ENCODE measurements at regions not wholly inside any gene's neighbourhood (a gene's known extent, or its start where the extent isn't known, plus 50 kb on each side); places are given as distances from the start of the nearest gene placed in this dataset.

GRCh38 chr5:106202035-106202434 is 1468.7 kb downstream of the EFNA5 start:
- FAIRE-seq: no peak
- DNase-seq (ENCODE audit: low spot score in 2 of 2): no peak

DNA sequence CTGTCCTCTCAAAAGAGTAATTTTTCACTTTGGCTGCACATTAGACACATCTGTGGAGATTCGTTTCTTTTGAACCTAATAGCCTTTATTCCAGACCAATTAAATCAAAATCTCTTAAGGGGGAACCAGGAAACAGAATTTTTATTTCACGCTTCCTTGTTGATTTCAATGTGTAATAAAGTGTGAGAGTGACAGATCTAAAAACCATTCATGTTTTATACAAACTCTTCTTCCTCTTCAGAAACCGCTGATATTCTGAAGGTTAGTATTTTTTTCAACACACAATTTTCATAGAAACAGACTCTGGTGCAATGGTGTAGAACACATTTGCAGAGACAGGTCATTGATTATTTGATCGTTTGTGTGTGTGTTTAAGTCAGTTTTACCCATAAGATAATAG is 1469.8 kb downstream of the EFNA5 start:
- FAIRE-seq (no peak), DNase-seq (ENCODE audit: low spot score in 2 of 2) (no peak)

DNA sequence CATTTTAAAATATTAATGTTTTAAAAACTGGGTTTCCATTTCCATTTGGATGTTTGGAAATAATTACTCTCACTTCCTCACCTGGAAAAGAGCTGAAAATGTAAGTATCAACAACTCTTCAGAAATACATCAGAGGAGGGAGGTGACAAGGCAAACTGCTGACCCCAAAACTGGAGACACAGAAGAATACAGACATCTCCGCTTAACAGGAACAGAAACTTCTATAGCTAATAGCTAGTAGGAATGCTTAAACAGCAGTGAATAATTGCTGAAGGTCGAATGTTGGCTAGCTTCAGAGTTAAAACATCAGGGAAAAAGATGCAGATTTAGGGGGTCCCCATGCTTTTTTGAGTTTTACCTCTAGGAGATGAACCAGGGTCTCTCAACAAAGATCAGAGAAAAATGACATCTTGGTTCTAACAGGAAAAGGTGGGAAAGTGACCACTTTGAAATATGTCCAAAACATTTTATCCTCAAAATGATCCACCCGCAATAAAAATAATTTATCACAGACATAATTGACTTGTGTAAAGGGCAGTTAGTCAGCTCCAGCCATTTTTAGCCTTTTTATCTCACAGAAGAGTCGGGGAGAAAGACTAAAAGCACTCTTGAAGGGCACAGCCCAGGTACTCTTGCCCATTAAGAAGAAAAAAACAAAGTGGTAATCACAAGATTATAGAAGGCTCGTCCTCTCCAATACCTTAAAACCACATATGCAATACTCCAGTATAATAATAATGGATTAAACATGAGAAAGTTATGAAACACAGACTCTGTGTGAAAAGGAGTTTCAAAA is 1474.9 kb downstream of the EFNA5 start:
- no peak for DNase-seq (ENCODE audit: low spot score in 2 of 2)

DNA sequence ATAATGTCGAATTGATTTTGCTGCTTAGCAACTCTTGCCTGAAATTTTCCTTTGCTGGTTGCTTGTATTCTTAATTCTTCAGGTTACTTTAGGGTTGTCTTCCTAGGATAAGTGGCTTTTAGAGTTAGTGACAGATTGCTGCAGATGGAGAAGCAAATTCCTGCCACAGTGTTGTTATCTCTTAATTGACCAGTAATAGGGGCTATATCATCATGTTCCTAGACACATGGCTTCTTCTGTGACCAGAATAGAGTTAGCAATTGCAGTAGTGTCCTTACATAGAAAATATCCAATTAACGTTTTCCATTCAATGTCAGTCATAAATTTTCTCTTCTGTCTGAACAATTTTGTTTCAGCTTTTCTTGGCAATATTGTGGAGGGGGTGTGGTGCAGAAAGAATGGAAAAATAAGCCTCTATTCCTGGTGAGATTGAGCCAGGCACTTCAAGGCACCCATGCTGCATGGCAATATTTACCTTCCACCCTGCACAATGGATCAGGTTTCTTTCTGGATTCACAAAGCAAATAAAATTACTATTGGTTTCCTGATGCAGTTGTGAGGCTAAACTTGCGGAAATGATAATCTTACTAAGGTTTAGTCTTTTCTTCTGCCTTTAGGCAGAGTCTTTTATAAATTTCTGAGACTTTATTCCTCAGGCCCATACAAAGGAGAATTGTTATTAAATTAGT is 1481.5 kb downstream of the EFNA5 start:
- DNase-seq (ENCODE audit: low spot score in 2 of 2) (no peak), FAIRE-seq (no peak)

More for the DNA sequence above, 1474.9 kb downstream of the EFNA5 start:
- FAIRE-seq: no peak

- no peak for FAIRE-seq
Observed at GRCh38 chr5:106185661-106186081, 1485.1 kb downstream of the EFNA5 start.

DNA sequence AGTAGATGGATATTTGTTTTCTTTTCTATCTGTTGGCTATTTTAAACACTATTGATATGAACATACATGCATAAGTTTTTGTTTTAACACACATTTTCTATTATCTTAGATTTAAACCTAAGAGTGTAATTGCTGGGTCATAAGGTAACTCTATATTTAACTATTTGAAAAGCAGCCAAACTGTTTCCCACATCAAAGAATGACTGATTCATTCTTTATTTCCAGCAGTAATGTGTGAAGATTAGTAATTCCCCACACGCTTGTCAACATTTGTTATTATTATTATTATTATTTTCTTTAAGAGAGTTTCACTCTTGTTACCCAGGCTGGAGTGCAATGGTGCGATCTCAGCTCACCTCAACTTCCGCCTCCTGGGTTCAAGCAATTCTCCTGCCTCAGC is 1495.8 kb downstream of the EFNA5 start:
- FAIRE-seq (no peak), DNase-seq (ENCODE audit: low spot score in 2 of 2) (no peak)

More at GRCh38 chr5:106185661-106186081, 1485.1 kb downstream of the EFNA5 start:
- DNase-seq (ENCODE audit: low spot score in 2 of 2): no peak

GRCh38 chr5:106172681-106173532 is 1497.8 kb downstream of the EFNA5 start:
- no peak for FAIRE-seq

GRCh38 chr5:106171708-106172107 is 1499.0 kb downstream of the EFNA5 start:
- DNase-seq (ENCODE audit: low spot score in 2 of 2): no peak
- FAIRE-seq: no peak

More at GRCh38 chr5:106172681-106173532, 1497.8 kb downstream of the EFNA5 start:
- DNase-seq (ENCODE audit: low spot score in 2 of 2): no peak

- FAIRE-seq: no peak
- no peak for DNase-seq (ENCODE audit: low spot score in 2 of 2)
Observed at GRCh38 chr5:106171132-106171531, 1499.6 kb downstream of the EFNA5 start.

- DNase-seq (ENCODE audit: low spot score in 2 of 2) (no peak), FAIRE-seq (peak; percentile 8)
Observed at GRCh38 chr5:106167766-106168165, 1503.0 kb downstream of the EFNA5 start.

DNA sequence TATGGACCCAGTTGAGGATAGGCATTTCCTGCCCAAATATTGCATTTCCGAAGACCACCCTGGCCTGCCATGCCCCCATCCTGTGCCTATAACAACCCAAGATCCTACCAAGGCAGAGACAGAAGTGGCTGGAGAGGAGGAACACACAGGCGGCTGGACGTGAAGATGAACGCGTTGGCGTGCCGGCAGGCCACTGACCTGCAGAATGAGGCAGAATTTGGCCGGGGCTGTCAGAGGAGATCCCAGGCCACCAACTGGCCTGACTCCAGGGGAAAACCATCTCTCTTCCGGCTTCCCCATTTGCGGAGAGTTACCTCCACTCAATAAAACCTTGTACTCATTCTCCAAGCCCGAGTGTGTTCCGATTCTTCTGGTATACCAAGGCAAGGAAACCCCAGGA is 1507.5 kb downstream of the EFNA5 start:
- FAIRE-seq: no peak
- DNase-seq (ENCODE audit: low spot score in 2 of 2): no peak

GRCh38 chr5:106159616-106160015 is 1511.1 kb downstream of the EFNA5 start:
- no peak for FAIRE-seq

GRCh38 chr5:106154280-106154716 is 1516.4 kb downstream of the EFNA5 start:
- no peak for DNase-seq (ENCODE audit: low spot score in 2 of 2)

More at GRCh38 chr5:106159616-106160015, 1511.1 kb downstream of the EFNA5 start:
- no peak for DNase-seq (ENCODE audit: low spot score in 2 of 2)

GRCh38 chr5:106152569-106152968 is 1518.2 kb downstream of the EFNA5 start:
- no peak for FAIRE-seq

More at GRCh38 chr5:106154280-106154716, 1516.4 kb downstream of the EFNA5 start:
- FAIRE-seq: no peak

DNA sequence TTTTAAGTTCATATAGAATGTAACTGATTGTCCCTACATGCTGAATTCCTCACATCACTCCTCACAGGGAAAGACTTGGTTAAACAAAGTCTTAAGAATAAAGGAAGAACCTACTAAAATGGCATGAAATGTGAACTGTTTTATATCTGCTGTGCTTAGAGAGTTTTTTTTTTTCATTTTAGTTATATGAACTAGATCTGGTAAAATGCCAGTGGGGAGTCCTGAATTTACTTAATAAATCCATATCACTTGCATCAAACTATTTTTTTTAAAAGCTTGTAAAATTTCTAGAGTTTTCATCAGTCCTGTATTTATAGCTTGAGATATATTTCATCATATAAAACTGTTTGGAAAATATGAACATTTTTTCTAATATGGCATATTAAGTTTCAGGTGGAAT is 1528.6 kb downstream of the EFNA5 start:
- FAIRE-seq: peak; percentile 33
- DNase-seq (ENCODE audit: low spot score in 2 of 2): no peak

More at GRCh38 chr5:106152569-106152968, 1518.2 kb downstream of the EFNA5 start:
- no peak for DNase-seq (ENCODE audit: low spot score in 2 of 2)

DNA sequence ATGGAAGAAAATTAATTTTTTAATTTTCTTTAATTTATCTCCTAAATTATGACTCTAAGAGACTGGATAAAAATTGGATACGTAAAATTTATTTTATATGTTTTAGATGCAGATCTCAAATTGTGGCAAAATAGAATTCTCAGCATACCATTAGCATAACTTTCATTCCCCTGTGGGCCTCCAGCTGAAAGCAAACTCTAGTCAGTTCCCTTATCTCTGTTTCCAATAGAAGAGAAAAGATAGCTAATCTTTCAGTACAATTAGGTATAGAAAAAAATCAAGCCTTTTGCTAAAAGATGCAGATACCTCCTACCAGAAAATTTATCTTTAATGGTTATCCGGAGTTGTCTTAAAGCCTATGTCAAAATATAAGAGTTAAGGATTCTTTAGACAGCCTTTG is 1530.6 kb downstream of the EFNA5 start:
- DNase-seq (ENCODE audit: low spot score in 2 of 2): no peak
- no peak for FAIRE-seq

GRCh38 chr5:106136061-106136460 is 1534.7 kb downstream of the EFNA5 start:
- DNase-seq (ENCODE audit: low spot score in 2 of 2): no peak
- FAIRE-seq: no peak

GRCh38 chr5:106135473-106135872 is 1535.3 kb downstream of the EFNA5 start:
- FAIRE-seq: no peak
- no peak for DNase-seq (ENCODE audit: low spot score in 2 of 2)

GRCh38 chr5:106134549-106134948 is 1536.2 kb downstream of the EFNA5 start:
- no peak for FAIRE-seq
- DNase-seq (ENCODE audit: low spot score in 2 of 2): no peak

DNA sequence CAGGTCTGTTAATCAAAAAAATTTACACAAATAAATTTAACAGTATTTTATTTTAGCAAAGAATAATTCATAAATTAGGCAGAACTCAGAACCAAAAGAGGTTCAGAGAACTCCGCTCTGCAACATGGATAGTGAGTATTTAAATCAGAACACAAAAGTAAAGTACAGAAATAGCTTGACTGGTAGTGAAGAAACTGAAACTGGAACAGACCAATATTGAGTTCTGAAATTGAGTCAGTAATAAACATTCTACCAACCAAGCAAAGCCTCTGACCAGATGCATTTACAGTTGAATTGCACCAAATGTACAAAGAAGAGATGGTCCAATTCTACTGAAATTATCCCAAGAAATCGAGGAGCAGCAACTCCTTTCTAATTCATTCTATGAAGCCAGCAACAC is 1542.8 kb downstream of the EFNA5 start:
- no peak for DNase-seq (ENCODE audit: low spot score in 2 of 2)
- FAIRE-seq: no peak

GRCh38 chr5:106127341-106127781 is 1543.4 kb downstream of the EFNA5 start:
- FAIRE-seq (no peak), DNase-seq (ENCODE audit: low spot score in 2 of 2) (no peak)
